Brain microvascular endothelial cell (primary cell): ENCODE measurements at regions not wholly inside any gene's neighbourhood (a gene's known extent, or its start where the extent isn't known, plus 50 kb on each side); places are given as distances from the start of the nearest gene placed in this dataset.

Experiments used
- DNase-seq: peaks from one replicate; pipeline ENCODE4 v3.0.0-alpha.2; 2020
- H3K27ac ChIP-seq: fragments of 250-450 bp; sonication (Bioruptor Pico); 2 replicates; pipeline ENCODE4 v1.5.1; 2020; ENCODE audit warnings: mild to moderate bottlenecking, moderate library complexity
- H3K27me3 ChIP-seq: fragments of 250-450 bp; sonication (Bioruptor Pico); replicated peaks from 2 replicates; pipeline ENCODE4 v1.5.1; 2020; ENCODE audit warnings: mild to moderate bottlenecking
- H3K36me3 ChIP-seq: fragments of 250-450 bp; sonication (Bioruptor Pico); replicated peaks from 2 replicates; pipeline ENCODE4 v1.5.1; 2020; ENCODE audit warnings: mild to moderate bottlenecking
- H3K4me3 ChIP-seq: 2 replicates; pipeline ENCODE4 v1.5.1; 2011; ENCODE audit warnings: low read depth, mild to moderate bottlenecking, control low read depth, low read length, moderate library complexity
- in situ Hi-C: cut with HindIII; loops from 2 replicates; pipeline ENCODE4 v1.10.0; 2017; ENCODE audit warnings: low sequenced_read_pairs, low pct_ligation_motif_present
- TF ChIP-seq, protein P1 (sequence below): IDR thresholded peaks from 2 replicates; pipeline ENCODE4 v1.5.1; 2011; ENCODE audit warnings: low read depth, mild to moderate bottlenecking, moderate library complexity, low read length, control low read depth, inconsistent platforms; ENCODE audit errors: missing control alignments

- H3K27me3 ChIP-seq: no peaks in the 10 kb centered on the region
- DNase-seq: no peak
- H3K4me3 ChIP-seq: no peak overlapping the region
- in situ Hi-C loops: no loop called here
- no peak overlapping the region for H3K27ac ChIP-seq
- TF ChIP-seq, protein P1, sequence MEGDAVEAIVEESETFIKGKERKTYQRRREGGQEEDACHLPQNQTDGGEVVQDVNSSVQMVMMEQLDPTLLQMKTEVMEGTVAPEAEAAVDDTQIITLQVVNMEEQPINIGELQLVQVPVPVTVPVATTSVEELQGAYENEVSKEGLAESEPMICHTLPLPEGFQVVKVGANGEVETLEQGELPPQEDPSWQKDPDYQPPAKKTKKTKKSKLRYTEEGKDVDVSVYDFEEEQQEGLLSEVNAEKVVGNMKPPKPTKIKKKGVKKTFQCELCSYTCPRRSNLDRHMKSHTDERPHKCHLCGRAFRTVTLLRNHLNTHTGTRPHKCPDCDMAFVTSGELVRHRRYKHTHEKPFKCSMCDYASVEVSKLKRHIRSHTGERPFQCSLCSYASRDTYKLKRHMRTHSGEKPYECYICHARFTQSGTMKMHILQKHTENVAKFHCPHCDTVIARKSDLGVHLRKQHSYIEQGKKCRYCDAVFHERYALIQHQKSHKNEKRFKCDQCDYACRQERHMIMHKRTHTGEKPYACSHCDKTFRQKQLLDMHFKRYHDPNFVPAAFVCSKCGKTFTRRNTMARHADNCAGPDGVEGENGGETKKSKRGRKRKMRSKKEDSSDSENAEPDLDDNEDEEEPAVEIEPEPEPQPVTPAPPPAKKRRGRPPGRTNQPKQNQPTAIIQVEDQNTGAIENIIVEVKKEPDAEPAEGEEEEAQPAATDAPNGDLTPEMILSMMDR: no peak
- H3K36me3 ChIP-seq: no peaks in the 10 kb centered on the region
Observed at GRCh38 chr6:165714907-165715306, 51.9 kb upstream of the PDE10A start.

- no peaks in the 10 kb centered on the region for H3K27me3 ChIP-seq
- H3K27ac ChIP-seq: no peak overlapping the region
- H3K36me3 ChIP-seq: no peaks in the 10 kb centered on the region
- no peak overlapping the region for H3K4me3 ChIP-seq
- DNase-seq: no peak
- TF ChIP-seq, protein P1: no peak
- in situ Hi-C loops: no loop called here
Observed at GRCh38 chr6:165713845-165714466, 50.9 kb upstream of the PDE10A start.
